HG03520 (cell line): ENCODE measurements at regions not wholly inside any gene's neighbourhood (a gene's known extent, or its start where the extent isn't known, plus 50 kb on each side); places are given as distances from the start of the nearest gene placed in this dataset.

Experiments used
- ATAC-seq: cut with Tn5 transposase; IDR thresholded peaks from one replicate; pipeline ENCODE4 v1.9.1; 2021; ENCODE audit warnings: mild to moderate bottlenecking, moderate library complexity; ENCODE audit not compliant: unreplicated experiment

DNA sequence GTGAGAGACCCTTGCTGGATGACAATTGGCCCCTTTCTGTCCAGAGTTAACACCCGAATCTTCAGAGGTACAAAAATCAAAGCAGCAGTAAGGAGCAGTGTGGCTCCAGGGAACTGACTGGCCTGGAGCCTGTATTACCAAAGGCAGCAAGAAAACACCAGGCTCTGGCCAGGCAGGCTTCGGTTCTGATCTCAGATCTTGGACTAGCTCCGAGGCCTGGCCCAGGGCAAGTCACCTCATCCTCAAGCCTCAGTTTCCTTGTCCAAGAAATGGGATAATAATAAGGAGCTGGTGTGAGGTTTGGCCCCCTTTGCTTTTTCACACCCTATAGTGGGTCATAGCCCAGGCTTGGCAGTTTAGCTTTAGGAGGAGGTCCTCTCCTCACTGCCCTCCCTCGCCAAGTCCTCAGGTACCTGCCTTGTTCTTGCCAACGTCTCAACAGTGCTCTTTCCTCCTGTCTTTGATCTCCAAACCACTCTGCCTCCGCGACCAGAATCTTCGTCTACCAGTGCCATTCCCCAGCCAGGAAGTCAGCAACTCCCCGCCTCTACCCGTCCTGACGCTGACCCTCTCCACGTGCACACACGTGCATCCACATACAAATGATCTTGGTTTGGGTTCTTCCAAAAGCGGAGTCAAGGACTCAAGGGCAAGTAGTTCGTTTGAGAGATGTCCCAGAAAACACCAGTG lies 82.6 kb upstream of the TLE3 start:
- ATAC-seq, result no peak

DNA sequence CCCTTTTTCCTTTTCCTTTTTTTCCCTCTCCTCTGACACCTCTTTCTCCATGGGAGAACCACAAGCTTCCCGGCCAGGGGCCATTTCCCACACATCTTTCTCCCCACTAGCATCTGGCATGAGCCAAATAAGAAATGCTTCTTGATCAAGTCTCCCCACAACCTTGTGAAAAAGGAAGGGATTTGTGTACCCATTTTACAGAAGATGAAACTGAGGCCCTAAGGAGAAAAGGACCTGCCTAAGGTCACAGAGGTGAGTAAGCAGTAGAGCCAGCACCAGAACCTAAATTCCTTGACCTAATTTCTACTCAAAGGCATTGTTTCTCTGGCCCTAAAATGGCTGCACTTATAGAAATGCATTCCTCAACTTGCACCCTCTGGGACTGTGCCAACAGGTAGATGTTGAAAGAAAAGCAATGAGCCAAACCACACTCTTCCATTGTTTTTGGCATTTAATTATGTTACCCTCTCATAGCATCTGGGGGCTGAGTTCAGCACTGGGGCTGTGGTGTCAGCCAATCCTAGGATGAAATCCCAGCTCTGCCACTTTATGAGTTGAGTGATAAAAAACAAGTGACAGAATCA lies 81.7 kb upstream of the TLE3 start:
- no peak for ATAC-seq

DNA sequence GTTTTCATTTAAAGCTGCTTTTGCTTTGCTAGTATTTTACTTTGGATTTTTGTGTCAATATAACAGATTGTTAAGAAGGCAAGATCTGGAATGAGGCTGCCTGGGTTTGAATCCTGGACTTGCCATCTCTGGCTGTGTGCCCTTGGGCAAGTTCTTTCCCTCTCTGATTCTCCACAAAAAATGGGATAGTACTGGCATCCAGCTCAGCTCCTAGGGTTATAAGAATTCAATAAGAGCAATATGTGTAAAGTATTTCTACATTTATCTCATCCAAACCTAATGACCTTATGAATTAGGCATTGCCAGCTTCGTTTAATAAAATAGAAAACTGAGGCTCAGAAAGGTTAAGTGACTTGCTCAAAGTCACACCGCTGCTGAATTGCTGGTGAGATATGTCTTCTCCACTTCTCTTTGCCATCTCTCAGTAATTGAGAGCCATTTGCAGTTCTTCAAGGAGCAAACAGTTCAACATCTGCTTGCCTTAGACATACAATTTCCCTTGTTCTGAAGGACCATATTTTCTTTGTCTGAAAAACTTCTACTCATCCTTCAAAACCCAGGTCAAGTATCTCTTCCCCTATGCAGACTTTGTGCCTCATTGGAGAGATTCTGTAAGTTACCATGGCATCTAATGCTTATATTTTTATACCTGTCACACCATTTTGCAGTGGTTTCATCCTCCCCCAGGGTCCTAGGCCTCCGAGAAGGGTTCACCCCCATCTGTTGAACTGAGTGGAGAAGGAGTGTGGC lies 80.8 kb upstream of the TLE3 start:
- no peak for ATAC-seq

DNA sequence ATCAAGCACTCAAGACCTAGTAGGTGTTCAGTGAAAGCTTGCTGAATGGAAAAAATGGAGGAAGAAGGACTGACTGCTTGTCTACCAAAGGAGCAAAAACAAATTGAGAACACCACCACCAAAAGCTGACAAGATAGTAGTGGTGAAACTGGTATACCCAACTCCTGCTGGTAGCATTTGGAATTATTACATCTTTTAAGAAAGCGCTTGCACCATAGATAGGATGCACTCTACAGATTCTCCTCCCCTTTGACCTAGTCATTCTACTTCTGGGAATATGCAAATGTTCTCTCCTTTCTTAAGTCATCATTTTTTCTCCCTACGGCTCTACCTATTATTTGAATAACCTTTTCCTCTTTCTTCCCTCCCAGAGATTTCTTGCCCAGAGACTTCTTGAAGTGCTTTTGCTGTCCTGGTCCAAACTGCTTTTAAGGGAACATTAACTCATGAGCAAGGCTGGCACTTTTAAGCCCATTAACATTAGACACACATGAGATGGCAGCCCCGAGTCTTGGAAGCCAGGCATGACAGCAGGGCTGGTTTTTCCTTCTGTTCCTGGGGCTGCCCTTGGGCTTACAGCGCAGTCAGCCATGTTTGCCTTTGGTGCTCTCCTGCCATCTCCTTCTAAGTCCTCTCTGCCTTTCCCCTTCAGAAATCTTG lies 75.0 kb upstream of the TLE3 start:
- no peak for ATAC-seq

DNA sequence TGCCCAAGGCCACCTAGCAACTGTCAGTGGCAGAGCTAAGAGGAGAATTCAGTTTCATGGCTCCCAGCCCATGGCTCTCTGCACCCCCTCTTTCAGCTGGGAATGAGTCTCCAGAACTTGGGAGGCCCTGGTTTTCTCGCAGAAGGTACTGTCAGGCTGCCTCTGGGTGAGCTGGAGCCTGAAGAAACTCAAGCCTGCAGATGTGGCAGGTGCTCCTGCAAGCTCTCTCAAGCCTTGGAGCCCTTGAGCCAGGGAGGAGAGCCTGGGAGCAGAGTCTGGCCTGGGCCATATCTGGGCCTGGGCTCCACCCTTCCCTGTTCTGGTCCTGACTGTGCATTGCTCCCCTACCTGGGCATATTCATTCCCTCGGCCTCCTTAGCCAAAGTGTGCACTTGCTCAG lies 74.4 kb upstream of the TLE3 start:
- no peak for ATAC-seq

DNA sequence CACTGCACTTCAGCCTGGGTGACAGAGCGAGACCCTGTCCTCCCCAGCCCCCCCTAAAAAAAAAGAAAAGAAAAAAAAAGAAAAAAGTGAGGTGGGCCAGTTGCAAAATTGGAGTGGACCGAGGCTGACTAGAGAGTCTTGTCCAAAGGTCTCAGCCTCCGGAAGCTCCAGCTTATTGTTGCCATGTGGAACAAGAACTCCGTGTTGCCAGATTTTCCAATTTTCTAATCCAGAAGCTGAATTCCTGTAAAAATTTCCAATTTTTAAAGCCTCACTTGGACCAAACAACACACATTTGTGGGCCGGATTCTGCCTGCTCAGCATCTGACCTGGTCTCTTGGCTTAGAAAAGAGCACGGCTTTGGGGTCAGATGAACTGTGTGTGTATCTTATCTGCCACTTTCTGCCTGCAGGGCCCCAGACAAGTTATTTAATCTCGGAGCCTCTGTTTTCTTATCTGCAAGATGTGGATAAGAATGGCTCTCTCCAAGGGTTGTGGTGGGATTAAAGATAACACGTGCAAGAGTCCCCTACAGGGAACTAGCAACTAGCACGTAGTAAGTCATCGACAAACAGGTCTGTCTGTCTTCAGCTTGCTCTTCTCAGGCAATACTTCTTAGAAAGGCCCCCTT lies 73.7 kb upstream of the TLE3 start:
- no peak for ATAC-seq

DNA sequence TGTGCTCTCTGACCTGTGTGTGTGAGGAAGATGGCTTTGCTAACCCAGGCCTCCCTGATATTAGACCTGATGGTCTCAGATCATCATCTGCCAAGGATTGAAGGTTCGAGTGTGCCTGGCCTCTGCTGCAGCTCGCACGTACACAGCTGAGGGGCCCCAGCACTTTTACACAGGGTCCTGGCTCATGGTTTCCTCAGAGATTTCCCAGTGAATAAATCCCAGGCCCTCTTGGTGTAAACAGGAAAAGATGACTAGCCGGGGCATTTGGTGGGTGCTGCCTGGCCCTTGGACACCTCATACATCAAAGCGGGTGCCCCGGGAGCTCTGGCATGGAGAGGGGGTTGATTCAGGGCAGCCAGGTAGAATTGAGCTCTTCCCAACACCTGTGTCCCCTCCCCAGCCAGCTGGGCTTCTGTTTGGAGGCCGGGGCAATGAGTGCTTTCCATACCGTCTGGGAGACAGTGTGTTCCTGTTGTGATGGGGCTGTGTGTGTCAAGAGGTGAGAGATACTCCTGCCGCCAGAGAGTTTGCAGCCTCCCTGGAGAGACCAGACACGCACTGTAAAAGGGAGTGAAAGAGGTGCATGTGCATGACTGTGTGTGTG lies 72.5 kb upstream of the TLE3 start:
- ATAC-seq, result no peak

DNA sequence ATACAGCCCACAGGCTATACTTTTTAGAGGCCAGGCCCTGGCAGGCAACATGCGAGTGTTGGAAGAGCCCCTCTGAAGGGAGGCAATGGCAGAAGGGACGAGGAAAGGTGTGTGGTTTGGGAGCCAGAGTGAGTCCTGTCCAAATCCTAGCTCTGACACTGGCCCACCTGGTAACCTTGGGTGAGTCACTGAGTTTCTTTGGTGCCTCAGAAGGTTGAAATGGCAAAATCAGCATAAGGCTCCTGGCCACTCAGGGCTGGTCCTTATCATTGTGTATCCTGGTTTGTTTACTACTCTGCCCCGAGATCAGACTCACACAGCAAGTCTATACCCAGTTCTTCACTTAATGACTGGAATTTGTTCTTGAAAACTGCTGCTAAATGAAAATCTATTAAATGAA lies 71.4 kb upstream of the TLE3 start:
- no peak for ATAC-seq

DNA sequence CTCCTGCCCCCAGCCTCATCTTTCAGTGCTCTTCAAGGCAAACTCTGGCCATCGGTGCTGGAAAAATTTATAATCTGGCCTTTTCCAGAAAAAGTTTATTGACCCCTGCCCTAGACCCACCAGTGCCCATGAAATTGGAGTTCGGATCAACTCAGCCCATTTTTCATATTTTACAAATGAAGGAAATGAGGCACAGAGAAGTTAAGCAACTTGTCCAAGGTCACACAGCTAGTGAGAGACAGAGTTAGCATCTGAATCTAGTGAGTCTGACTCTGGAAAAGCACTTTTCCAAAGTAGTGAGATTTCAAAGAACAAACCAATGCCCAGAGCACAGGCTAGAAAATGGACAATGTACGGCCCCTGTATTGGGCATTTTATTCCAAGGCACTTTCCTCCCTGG lies 69.4 kb upstream of the TLE3 start:
- ATAC-seq, result no peak

DNA sequence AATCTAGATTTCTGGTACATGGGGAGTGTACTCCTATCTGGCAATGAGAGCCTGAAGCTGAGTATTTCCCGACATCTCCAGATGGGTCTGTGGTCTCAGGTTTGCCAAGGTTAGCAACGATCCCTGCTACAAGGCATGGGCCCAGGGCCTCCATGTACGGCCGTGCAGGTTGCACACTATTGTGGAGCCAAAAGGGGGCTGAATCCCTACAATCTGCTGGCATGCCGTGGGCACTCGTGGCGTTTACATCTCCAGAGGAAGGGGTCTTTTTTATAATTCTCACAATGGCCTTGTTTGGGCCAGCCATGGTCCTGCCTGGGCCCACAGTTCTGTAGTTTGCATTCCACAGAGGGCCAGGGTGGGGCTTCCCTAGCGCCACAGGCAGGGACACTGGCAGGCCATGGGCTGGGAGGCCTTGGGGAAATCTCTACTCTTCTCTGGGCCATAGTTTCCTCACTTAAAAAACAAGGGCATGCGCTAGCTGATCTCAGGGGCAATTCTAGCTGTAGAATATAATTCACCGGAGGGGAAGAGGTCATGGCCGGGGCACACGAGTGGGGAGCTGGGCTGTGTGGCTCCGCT lies 68.9 kb upstream of the TLE3 start:
- no peak for ATAC-seq

DNA sequence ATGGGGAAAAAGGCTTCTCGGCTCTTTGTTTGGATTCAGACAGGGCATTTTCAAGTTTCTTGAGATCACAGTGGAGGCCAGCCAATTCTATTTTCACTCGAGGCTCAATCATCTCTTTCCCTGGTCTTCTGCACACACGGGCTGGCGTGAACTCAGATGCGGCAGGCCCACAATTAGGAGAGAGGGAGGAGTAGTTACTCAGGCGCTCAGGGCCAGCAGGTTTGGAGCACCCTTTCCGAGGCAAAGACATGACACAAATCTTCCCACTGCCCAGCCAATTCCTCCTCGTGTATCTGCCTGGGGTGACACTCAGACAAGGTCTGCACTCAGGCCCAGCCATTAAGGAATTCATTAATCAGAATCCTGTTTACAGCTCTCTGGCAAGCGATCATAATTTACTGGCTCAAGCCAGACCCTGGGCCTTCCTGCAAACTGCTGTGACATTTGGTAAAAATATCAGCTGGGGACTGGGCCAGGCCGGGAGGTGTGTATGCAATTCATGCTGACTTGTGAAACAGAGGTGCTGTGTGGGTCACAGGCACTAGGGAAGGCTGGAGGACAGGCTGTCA lies 68.1 kb upstream of the TLE3 start:
- ATAC-seq, result no peak

DNA sequence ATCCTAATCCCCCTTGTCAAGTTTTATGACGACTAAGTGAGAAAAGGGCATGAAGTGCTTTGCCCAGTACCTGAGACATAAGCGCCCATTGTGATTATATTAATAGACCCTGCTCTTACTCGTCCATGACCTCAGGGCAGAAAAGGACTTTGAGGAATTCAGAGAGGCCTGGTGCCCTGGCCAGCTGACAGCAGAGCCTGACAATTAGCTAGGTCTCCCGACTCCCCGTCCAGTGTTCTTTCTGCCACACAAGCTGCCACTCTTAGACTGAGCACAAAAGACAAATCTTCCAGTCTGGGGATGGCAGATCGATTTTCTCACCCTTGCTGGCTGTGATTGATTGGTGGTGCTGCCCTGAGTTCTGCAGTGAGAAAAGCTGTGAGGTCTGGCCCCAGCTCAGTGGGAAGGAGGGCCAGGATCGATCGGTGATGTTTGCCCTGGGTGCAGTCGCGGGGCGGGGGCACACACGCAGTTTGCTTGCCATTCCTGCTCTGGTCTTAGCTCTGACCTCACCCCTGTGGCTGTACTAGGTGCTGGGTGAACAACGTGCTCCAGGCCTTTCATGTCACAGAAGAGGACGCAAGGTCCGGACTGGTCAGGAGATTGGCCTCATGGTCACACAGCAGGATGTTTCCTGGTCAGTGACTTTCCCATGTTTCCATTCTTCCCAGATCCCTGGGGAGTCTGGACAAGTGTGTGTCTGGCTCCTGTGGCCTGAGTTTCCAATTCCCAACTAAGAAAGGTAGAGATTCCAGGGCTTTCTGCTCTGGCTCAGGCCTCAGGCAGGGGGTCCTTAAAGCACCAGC lies 67.4 kb upstream of the TLE3 start:
- ATAC-seq, result no peak

DNA sequence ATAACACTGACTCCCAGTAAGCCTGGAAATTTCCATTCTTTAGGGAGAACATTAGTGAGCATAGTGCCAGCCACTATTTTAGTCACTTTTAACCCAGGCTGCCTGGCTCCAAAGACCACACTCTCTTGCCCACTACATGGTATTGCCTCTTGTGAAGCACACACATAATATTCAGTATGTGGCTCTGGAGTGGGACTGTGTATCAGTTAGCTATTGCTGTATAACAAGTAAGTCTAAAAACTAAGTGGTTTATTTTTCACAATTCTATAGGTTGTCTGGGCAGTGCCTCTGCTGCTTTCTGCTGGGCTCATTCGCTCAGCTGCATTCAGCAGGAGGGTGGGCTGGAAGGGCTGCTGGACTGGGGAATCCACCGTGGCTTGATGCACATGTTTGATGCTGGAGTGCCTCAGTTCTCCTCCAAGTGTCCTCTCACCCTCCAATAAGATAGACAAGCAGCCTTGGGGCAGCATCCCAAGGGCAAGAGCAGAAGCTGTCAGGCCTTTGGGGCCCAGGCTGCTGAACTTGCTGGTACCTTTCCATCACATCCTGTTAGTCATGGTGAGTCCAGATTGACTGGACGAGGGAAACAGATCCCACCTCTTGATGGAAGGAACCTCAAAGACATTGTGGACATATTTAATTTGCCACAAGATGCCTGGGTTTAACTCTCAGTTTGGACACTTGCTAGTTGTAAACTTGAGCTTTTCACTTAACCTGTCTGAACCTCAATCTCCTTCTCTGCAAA lies 66.6 kb upstream of the TLE3 start:
- ATAC-seq, result no peak

DNA sequence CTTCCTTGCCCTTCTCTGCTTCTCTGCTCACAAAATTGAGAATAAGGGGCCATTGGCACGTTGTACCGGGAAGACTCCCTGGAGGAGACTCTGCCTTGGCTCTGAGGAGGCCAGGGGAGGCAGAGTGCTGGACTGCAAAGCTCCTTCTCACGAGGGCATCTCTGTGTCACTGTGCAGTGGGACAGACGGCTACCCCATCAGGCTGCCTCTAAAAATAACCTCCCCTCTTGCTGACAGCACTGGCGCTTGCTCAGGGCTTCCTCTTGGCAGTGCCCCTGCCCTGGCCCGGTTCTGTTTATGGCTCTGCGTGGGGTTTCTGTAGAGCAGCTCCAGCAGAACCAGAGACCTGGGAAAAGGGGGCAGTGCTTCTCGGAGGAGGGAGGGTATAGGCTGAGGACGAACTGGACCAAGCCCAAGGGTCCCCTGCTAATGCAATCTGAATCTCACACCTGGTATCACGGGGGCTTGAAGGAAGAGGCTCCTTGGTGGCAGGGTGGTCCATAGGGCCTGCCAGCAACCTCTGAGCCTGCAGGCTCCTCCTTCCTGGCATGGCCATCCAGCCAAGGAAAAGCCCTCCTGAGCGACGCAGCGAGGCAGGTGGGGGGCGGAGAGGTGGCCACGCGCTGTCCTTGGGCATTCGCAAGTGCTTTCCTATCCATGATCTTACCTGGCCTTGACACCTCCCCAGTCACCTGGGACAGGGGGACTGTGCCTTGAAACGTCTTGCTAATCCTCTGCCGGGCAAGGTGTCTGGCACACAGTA lies 63.3 kb upstream of the TLE3 start:
- ATAC-seq, result no peak

DNA sequence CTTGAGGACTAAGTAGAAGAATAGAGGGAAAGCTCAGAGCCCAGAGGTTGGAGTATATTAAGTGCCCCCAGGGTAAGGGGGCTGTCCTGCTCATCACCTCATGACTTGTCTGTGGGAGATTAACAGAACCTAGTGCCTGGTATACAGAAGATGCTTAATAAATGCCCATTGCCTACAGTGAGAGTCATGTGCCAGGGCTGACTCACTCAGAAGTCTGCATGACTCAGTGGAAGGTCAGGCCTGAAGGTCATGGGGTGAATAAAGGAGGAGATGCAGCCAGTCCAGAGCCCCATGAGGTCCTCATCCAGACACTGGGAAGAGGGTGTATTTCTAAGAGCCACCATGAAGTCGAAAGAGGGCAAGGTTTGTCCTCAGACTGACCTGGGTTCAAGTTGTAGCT lies 62.5 kb upstream of the TLE3 start:
- no peak for ATAC-seq

DNA sequence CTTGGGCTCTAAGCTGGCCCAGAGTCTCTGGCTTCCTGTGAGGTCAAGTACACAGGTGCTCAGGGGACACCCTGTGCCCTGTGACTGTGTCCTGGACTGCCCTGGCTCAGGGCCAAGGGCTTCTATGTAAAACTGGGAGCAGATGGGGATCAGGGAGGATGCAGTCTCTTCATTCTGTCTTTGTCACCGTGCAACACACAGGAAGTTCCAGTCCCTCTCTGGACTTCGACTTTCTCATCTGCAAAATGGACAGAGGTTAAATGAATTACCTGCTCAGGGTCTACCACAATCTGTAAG lies 61.9 kb upstream of the TLE3 start:
- no peak for ATAC-seq

DNA sequence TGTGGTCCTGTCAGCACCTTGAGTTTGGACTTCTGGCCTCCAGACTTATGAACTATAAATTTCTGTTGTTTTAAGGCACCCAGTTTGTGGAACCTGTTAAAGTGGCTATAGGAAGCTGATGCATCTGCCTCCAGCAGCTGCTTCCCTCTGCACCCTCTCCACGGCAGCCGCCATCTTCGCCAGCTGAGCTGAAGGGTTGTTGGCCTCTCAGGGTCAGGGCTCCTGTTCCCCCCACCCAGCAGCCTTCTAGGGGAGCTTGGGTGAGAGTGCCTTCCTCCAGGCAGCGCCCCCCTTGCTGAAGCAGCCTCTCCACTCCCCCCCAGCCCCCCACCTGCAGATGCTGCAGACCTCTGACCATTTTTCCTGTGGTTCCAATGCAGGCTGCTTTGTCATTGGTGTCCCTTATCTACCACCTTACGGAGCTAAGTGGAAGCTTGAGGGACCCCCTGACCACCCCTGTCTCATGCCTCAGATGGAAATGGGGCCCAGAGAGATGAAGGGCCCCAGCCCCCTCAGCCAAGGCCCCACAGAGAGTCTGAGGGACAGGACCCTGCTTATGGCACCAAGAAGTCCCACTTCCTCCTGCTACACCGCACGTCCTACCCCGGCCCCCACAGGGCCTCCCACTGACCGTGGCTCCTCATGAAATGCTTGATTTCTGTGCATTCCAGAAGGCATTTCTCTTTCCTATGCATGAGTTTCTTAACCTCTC lies 61.4 kb upstream of the TLE3 start:
- no peak for ATAC-seq
